ENCODE measurements at regions not wholly inside any gene's neighbourhood (a gene's known extent, or its start where the extent isn't known, plus 50 kb on each side); places are given as distances from the start of the nearest gene placed in this dataset.
A peak's percentile ranks its signal among the peaks of the same experiment; 100 is the strongest.
"Not testable (repeated sequence)": the region's sequence is repeated elsewhere in the genome, so short reads cannot be mapped to it uniquely, and the experiment has no call there.

DNA sequence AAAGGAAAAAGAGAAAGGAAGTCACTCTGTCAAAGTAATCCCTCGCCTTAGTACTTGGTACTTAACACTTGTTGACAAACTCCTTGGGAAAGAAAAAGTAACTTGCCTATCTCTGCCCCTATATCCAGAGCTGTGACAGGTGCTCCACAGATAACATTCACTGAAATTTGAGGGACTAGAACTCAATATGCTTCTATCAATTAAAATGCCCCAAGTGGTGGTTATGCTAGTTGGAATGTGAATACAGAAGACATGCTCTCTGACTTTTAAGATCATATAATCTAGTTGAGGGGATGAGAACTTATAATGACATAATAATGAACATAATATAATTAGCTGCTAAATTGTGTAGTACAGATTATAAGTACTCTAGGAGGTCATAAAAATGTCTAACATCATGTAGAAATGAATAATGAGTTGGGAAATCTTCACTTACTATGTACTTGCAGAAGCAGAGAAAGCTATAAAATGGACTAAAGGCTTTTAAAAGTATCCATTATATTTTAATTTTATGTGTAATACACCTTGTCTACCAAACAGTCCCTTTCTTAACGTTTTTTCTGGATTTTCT, 153.1 kb upstream of the CCDC54 start:
- DNase-seq (ENCODE audit: low read depth in 1 of 2, low spot score in 1 of 2) = no peak

DNA sequence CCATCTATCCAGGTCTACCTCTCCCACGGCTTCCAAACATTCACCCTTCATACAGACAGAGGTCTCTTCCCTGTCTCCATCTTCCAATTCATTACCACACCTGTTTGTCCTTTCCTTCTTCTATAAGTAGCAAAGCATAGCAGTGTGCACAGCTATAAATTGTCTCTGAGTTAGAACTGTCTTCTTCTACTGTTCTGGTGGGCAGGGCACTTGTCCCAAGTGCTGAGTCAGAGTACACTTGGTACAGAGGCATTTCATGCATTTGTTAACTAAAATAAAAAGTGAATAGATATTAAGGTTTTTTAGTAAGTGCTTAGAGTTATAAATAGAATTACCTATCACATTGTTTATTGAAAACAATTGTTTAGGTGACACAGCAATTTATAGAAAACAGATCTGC, 150.1 kb upstream of the CCDC54 start:
- DNase-seq (ENCODE audit: low read depth in 1 of 2, low spot score in 1 of 2) = no peak

DNA sequence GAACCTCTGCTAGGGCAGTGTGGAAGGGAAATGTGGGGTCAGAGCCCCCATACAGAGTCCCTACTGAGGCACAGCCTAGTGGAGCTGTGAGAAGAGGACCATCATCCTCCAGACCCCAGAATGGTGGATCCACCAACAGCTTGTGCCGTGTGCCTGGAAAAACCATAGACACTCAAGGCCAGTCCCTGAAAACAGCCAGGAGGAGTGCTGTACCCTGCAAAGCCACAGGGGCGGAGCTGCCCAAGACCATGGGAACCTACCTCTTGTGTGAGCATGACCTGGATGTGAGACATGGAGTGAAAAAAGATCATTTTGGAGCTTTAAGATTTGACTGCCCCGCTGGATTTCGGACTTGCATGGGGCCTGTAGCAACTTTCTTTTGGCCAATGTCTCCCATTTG, 143.4 kb upstream of the CCDC54 start:
- DNase-seq (ENCODE audit: low read depth in 1 of 2, low spot score in 1 of 2) = not testable (repeated sequence)

DNA sequence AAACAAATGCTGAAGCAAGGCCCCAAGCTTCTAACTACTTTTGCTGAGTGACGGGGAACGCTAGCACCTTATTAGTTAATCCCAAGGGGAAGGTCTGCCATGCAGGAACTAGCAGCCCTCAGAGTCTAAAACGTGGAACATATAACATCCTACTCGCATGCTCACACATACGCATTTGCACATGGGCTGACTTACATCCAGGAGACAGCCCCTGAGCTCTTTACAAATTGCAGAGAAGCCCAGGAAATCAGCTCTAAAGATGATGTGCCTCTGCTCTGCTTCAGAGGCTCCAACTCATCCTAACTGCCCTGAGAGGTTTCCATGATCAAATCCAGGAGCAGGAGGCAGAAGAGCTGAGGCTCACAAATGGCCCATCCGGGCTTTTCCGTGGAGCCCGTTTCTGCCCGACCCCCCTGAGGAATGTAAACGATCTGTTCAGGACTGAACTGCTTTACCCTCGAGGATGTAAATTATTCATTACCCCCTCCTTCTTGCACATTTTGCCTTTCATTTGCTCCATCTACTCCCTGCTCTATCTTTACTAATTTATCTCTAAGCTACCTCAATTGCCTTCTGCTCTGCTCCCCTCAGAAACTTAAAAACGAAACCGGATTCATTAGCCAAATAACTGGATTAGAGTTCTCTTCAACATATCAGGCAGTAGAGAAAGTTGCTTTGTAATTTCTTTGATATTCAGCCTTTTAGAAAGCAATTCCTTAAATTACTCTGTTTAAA, 141.9 kb upstream of the CCDC54 start:
- no peak for DNase-seq (ENCODE audit: low read depth in 1 of 2, low spot score in 1 of 2)

DNA sequence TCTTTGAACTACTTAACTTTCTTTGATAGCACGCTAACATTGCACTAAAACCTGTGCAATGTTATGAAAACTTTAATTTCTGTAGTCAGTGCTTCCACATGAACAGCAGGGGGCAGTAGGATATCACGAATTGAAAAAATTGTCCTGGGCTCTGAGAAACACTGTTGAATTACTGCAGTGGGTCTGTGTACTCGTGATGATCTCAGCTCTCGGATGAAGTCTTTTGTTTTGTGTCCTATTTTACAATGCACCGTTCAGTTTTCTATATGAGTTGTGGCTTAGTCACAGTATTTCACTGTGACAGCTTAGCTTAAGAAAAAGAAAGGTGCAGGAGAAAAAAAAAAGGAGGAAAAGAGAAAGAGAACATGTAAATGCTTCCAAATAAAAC, 141.3 kb upstream of the CCDC54 start:
- DNase-seq (ENCODE audit: low read depth in 1 of 2, low spot score in 1 of 2) = no peak

DNA sequence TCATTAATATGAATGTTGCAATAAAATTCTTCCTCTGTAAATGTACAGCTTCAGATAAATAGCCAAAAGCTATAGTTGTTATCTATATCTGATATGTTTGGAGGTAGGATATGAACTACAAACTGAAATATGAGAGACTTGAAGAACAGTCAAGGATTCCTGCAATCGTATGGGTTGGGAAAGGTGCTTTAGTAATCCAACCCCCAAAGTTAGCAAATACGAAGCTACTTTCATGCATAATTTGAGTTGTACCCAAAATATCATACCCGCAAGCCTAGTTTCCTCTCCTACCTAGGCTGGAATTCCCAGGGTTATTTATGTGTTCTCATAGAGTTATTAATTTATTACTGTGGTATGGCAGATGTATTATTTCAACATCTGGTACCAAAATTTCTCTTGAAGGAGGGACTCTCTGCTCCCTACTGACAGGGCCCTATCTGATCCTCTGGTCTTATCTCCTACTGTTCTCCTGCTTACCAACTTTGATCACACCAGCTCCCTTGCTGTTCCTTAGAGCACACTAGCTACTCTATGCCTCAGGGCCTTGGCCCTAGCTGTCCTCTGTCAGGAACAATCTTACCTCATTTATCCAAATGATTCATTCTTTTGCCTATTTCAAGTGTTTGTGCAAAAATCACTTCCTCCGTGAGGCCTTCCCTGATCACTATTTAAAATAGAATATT, 140.4 kb upstream of the CCDC54 start:
- DNase-seq (ENCODE audit: low read depth in 1 of 2, low spot score in 1 of 2) = no peak

DNA sequence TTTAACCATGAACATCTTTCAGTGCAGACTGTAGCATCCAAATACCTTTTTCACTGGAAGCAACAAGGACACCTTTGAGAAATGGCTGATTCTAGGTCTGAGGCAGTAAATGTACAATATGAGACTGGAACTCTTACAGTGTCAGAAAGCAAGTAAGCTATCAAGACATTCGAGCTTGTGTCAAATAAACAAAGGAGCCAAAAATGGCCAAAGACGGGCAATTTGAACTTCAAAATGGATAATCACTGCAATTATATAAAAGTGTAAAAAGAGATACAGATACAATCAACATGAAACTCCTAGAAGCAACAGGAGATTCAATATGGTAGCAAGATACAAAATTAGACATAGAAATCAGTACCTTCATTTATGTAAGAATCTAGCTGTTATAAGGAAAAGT, 138.5 kb upstream of the CCDC54 start:
- no peak for DNase-seq (ENCODE audit: low read depth in 1 of 2, low spot score in 1 of 2)

DNA sequence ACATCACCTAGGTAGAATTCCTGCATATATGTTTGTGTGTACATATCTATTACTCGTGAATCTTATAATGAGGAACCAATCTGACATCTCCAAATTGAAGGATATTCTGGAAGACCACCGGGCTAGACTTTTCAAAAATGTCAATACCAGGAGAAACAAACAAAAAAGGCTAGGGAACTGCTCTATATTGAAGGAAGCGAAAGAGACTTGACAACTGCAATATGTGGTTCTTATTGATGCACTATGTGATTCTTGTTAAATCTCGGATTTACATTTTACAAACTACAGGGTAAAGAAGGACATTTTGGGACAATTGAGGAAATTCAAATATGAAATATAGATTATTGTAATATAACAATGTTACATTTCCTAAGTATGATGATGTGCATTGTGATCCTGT, 137.5 kb upstream of the CCDC54 start:
- no peak for DNase-seq (ENCODE audit: low read depth in 1 of 2, low spot score in 1 of 2)

DNA sequence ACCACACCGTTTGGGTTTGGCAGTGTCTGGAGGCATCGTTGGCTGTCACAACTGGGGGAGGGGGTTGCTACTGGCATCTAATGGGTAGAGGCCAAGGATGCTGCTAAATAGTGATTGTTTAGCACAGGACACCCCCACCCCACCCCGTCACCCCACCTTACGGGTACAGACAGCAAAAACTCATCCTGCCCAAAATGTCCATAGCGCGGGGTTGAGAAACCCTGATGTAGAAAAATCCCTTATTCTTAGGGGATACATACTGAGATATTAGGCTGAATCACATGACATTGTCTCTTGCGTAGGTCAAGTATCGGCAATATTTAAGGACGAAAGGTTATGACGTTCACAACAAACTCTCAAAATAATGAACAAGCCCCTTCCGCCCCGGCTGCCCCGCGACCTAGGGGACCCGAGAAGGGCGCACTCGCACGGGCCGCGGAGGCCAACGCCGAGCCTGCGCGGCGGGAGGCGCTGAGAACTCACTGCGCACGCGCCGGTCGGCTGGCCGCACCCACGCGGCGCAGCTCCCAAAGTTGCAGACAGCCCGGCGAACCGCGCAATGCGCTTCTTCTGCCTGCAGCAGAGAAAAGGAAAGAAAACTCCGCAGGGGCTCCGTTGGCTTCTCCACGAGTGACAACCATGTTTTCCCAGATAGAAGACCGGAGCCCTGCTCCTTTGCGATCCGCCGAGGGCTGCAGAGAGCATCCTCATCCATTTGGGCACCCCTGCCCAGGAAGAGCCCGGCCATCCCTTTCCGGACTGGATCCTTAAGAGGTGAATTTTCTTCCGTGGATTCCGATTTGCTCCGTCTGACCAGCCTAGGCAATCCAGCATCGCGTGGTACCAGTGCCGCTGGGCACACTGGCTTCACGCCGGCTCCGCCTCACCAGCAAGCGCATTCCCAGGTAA, 136.8 kb upstream of the CCDC54 start:
- peak; percentile 38 to 66 for DNase-seq (ENCODE audit: low read depth in 1 of 2, low spot score in 1 of 2)

DNA sequence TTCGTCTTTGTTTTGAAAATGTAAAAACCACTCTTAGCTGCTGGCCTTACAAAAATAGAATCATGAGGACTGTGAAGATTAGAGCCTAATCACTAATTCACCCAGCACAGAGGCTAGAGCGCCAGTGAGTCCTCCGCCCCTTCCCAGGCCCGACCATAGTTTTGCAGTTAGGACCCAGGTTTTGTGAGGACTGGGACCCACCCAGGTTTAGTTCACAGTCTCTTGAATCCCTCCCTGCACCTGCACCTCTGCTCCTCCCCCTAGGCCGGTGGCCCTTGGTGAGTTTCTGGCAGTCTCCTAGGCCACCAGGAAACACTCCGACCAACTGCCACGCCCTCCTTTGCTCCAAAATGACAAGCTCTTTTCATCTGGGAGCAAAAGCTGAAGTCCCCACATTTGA, 136.0 kb upstream of the CCDC54 start:
- no peak for DNase-seq (ENCODE audit: low read depth in 1 of 2, low spot score in 1 of 2)

DNA sequence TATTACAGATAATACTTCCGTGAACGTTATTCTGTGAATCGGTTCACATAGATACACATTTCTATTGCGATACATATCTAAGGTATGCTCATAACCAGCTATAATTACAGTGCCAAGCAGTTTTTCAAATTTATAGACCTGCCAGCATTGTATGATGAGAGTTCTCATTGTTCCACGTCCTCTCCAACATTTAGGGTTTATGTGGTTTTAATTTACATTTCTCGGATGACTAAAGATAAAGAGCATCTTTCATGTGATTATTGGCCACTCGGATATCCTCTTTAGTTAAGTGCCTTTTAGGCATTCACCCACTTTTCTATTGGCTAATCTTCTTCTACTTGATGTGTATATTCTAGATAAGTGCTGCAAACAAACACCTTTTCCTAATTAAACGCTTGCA, 134.7 kb upstream of the CCDC54 start:
- DNase-seq (ENCODE audit: low read depth in 1 of 2, low spot score in 1 of 2) = no peak

DNA sequence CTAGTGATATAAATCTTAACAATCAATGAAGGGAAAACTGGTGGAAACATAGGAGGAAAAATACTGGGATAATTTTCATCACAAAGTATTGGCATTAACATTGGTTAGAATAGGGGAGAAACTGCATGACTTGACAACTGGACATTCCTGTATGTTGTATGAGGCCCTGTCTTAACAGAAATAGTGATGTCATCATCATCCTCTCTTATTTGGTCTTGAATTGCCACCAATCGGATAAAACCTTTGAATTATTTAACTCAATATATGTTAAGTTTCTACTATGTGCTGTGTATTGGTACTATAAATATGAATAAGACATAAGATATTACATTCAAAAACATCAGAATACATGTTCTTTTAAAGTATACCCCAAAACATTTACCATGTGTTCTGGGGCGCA, 130.1 kb upstream of the CCDC54 start:
- DNase-seq (ENCODE audit: low read depth in 1 of 2, low spot score in 1 of 2) = no peak

DNA sequence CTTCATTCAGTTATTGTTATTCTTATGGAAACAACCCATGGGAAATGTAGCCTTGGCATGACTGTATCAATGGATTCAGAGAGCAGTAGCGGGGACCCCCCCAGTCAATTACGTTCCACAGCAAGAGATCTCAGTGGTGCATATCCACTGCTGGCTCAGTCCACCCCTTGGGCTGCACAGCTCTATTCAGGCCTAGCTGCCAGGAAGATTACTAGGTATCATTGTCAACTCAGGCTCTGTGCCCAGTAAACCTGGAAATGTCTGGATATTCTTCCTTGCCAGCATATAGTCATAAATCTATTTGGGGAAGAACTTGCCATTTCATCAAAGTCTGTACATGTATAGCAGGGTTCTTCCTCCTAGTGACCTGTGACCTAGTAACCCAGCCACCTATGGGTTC, 128.1 kb upstream of the CCDC54 start:
- DNase-seq (ENCODE audit: low read depth in 1 of 2, low spot score in 1 of 2) = no peak

DNA sequence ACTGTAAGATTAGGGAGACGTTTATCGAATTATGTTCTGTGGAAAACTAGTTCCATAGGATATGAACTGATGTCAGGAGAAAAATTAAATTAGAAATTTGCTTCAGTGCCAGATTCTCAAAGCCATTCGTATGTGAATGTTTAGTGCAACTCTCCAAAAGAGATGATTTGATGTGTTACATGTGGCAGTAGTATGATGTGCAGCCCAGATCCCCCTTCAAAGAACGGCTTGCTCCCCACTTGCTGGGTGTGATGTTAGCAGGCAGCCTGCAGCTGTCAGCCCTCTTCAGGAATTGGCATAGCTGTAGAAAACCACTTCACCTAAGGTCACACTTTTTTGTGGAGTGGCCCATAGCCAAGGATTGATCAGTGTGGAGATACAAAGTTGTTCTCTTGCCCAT, 127.0 kb upstream of the CCDC54 start:
- DNase-seq (ENCODE audit: low read depth in 1 of 2, low spot score in 1 of 2) = no peak

DNA sequence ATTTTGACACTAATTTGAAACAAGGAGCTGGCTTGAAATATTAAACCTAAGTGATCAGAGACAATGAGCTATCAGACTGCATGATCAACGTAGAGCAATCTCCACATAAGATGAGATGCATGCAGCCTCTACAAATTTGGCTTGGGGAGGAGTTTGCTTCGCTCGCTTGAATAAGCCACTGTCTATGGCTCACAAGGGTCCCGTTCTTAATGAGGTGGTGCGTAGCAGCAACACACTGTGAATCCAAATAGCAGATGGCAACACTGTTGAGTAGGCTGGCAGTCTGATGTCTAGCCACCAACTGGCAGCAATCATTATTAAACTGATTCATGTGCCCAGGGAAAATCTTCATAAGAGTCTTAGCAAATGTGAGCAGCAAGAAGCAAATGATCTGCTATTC, 125.4 kb upstream of the CCDC54 start:
- no peak for DNase-seq (ENCODE audit: low read depth in 1 of 2, low spot score in 1 of 2)

DNA sequence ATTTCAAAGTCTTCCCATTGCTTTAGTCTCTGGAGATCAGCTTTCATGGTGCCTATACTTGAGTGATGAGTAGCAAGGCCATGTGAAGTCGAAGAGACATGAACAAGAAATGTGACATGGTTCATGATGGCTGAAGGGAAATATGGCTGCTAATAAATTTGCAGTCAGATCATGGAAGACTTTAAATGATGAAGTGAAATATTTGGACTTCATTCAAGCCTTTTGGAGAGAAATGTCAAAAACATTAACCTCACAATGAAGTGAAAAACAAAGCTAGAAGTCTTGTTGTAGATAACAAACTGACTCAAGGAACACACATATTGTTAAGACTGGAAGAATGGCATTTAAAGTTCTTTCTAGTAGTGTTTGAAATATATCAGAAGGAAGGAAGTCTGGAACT, 120.3 kb upstream of the CCDC54 start:
- no peak for DNase-seq (ENCODE audit: low read depth in 1 of 2, low spot score in 1 of 2)

DNA sequence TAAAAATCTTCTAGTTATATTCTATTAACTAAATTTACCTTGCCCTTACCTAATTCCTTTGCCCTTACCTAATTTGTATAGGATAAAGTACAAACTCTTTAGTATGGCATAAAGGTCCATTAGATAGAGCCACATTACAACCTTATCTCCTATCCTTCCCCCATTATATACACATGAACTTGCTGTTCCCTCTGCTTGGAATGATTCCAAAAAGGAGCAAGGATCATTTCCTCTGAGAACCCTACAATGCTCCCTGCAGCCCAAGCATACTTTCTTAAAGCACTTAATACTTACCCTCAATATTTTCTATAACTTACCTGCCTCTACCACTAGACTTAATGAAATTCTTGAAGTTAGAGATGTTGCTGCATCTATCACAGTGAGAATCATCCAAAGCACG, 118.9 kb upstream of the CCDC54 start:
- no peak for DNase-seq (ENCODE audit: low read depth in 1 of 2, low spot score in 1 of 2)

DNA sequence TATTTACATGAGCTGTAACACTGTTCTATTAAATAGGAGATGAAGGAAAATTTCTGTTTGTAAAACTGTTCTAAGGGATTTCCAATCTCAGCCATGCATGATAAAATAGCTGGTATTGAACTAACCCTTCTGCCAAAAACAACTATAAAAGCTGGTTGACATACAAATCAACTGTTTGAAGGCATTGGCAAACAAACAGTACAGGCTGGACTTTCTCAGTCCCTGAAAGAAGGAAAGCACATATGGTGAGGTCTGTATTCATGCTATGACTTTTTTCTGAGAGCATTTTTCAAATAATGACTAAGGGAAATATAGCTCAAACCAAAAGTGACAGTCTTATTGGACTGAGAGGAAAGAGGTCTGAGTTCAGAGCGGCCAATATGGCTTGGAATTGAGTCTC, 117.0 kb upstream of the CCDC54 start:
- no peak for DNase-seq (ENCODE audit: low read depth in 1 of 2, low spot score in 1 of 2)

DNA sequence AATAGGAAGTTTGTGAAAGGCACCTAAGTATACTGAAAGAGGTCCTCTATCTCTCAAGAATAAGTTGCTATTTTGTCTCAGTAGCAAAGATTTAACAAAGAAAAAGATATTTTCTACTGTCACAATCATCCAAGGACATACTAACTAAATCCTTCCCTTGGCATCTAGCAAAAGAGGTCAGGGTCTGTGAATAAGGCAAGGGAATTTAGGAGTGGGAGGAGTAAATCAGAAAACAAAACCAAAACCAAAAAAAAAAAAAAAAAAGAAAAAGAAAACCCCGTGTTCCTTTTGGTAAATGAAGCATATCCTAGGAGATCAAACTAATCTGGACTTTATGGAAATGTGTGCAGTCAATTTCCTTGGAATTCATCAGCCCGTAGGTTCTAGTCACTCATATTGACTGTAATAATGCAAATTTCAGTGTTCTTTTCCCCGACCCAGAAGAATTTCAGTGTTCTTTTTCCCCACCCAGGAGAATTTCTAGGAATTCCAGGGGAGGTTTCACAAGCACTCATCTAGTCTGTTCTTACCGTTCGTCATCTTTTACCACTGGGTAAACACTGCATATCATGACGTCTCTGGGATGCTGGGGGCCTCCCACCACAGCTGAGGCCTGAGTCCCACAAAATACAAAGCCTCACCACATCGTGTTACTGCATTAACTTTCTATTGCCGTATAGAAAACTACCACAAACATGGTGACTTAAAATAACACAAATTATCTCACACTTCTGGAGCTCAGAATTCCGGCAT, 113.8 kb upstream of the CCDC54 start:
- no peak for DNase-seq (ENCODE audit: low read depth in 1 of 2, low spot score in 1 of 2)

DNA sequence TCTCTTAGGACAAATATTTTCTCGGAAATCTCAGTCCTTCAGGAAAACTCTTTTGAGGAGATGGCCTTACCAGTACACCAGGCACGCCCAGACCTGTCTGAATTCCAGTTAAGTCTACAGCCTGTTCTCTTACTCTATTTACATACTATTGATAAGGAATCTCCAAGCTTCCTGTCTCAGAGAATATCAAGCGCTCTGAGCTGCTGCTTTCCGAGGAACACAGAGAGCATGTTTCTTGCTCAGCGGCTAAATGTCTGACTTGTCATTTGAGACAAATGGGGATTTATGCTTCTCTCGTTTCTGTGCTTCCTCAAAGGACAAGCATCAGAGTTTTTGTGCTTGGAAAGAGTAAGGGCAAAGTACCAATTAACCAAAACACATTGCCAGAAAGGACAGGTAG, 112.4 kb upstream of the CCDC54 start:
- DNase-seq (ENCODE audit: low read depth in 1 of 2, low spot score in 1 of 2) = no peak

DNA sequence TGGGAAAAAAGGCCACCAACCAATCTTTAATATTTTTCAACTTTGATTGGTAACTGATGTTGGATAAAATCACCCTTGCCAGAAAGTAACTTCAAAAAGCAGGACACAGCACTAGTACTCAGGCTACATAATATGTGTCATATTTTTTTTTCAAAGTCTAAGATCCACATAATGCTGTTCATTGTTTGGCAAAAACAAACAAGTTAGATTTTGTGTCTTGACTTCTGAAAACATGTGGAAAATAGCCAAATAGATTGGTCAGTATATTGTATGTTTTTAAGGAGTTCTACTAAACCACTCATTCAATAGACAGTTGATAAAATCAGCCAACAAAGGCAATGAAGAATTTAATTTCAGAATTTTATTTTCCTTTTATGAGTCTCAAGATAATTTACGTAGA, 111.7 kb upstream of the CCDC54 start:
- no peak for DNase-seq (ENCODE audit: low read depth in 1 of 2, low spot score in 1 of 2)
